Endodermal cell (in vitro differentiated cells): ENCODE measurements at regions not wholly inside any gene's neighbourhood (a gene's known extent, or its start where the extent isn't known, plus 50 kb on each side); places are given as distances from the start of the nearest gene placed in this dataset.

Source experiments
- DNase-seq: peaks from one replicate; pipeline ENCODE4 v3.0.0-alpha.2; 2017
- H3K27ac ChIP-seq: 2 replicates; pipeline ENCODE4 v1.5.1; 2013; ENCODE audit warnings: mild to moderate bottlenecking, low read depth, low read length, moderate library complexity
- H3K27me3 ChIP-seq: 2 replicates; pipeline ENCODE4 v1.6.1; 2013; ENCODE audit warnings: mild to moderate bottlenecking, low read length, moderate library complexity; ENCODE audit not compliant: insufficient read depth, control insufficient read depth, poor library complexity, severe bottlenecking
- H3K36me3 ChIP-seq: 2 replicates; pipeline ENCODE4 v1.7.0; 2013; ENCODE audit warnings: mild to moderate bottlenecking, low read length, moderate library complexity; ENCODE audit not compliant: control insufficient read depth, insufficient read depth
- H3K4me1 ChIP-seq: one replicate; pipeline ENCODE4 v1.7.0; 2013; ENCODE audit warnings: low read length; ENCODE audit not compliant: control insufficient read depth, insufficient read depth
- H3K4me3 ChIP-seq: 2 replicates; pipeline ENCODE4 v1.5.1; 2013; ENCODE audit warnings: mild to moderate bottlenecking, low read length, moderate library complexity
- H3K9ac ChIP-seq: 2 replicates; pipeline ENCODE4 v1.6.1; 2013; ENCODE audit warnings: mild to moderate bottlenecking, low read length, moderate library complexity; ENCODE audit not compliant: poor library complexity, severe bottlenecking; ENCODE audit errors: extremely low read depth
- H3K9me3 ChIP-seq: 2 replicates; pipeline ENCODE4 v1.6.1; 2013; ENCODE audit warnings: mild to moderate bottlenecking, low read length, moderate library complexity; ENCODE audit not compliant: control insufficient read depth
- H3K27ac Mint-ChIP-seq: 2 replicates; pipeline ENCODE4 v1.8.0; 2020; ENCODE audit warnings: mixed read lengths
- H3K27me3 Mint-ChIP-seq: 2 replicates; pipeline ENCODE4 v1.8.0; 2021; ENCODE audit warnings: mild to moderate bottlenecking, mixed read lengths; ENCODE audit not compliant: insufficient read depth
- H3K36me3 Mint-ChIP-seq: 2 replicates; pipeline ENCODE4 v1.8.0; 2020; ENCODE audit warnings: low read depth, mixed read lengths
- H3K4me1 Mint-ChIP-seq: 2 replicates; pipeline ENCODE4 v1.8.0; 2020; ENCODE audit warnings: mixed read lengths
- H3K4me3 Mint-ChIP-seq: 2 replicates; pipeline ENCODE4 v1.8.0; 2020; ENCODE audit warnings: mild to moderate bottlenecking, moderate library complexity, mixed read lengths
- H3K9me3 Mint-ChIP-seq: 2 replicates; pipeline ENCODE4 v1.8.0; 2020; ENCODE audit warnings: mild to moderate bottlenecking, mixed read lengths
- WGBS, 2 experiments: methylation state at CpG; one replicate each; pipeline versions ENCODE4 v1.1.5 to v1.1.7; 2013; ENCODE audit warnings: missing lambda C conversion rate in 2 of 2, mixed read lengths in 1 of 2; ENCODE audit not compliant: insufficient coverage in 1 of 2, insufficient read length in 1 of 2; 5-methylcytosine and 5-hydroxymethylcytosine counted together
- TF ChIP-seq, protein P1 (sequence below): fragments of 200-600 bp; sonication (generic); conservative IDR thresholded peaks from 2 replicates; pipeline ENCODE4 v1.5.0; 2021; ENCODE audit warnings: antibody characterized with exemption, mild to moderate bottlenecking

DNA sequence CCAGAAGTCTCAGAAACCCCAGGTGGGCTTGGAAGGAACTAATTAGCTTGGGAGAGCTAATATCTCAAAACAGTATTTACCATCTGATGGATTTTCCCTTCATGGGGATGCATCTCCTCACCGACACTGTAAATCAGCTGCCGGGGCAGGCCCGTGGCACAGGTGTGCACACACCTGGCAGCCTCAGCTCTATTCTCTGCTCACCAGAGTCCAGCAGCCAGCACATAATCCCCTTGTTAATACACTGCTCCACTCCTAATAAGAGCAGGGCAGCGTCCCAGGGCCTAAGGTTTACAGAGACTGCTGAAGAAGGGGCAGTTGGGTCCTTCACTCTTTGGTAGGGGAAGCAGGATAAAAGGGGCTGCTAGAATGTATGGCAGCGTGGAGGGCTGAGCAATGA, 200.0 kb downstream of the TOMM20 start:
- Histone ChIP-seq H3K4me1 (peaks cover 14% of the 10 kb centered on the region), H3K4me3 (peak overlapping the region; percentile 41), H3K27me3 (no peaks in the 10 kb centered on the region), H3K9me3 (no peaks in the 10 kb centered on the region), H3K27ac (no peak overlapping the region), H3K9ac (no peak overlapping the region), H3K36me3 (no peaks in the 10 kb centered on the region)
- H3K9me3 Mint-ChIP-seq: no peaks in the 10 kb centered on the region
- H3K4me1 Mint-ChIP-seq: peaks cover 35% of the 10 kb centered on the region
- TF ChIP-seq, protein P1, sequence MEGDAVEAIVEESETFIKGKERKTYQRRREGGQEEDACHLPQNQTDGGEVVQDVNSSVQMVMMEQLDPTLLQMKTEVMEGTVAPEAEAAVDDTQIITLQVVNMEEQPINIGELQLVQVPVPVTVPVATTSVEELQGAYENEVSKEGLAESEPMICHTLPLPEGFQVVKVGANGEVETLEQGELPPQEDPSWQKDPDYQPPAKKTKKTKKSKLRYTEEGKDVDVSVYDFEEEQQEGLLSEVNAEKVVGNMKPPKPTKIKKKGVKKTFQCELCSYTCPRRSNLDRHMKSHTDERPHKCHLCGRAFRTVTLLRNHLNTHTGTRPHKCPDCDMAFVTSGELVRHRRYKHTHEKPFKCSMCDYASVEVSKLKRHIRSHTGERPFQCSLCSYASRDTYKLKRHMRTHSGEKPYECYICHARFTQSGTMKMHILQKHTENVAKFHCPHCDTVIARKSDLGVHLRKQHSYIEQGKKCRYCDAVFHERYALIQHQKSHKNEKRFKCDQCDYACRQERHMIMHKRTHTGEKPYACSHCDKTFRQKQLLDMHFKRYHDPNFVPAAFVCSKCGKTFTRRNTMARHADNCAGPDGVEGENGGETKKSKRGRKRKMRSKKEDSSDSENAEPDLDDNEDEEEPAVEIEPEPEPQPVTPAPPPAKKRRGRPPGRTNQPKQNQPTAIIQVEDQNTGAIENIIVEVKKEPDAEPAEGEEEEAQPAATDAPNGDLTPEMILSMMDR: no peak
- no peak for DNase-seq
- H3K27me3 Mint-ChIP-seq: peaks cover 3% of the 10 kb centered on the region
- no peak overlapping the region for H3K4me3 Mint-ChIP-seq
- H3K27ac Mint-ChIP-seq: no peak overlapping the region
- no peaks in the 10 kb centered on the region for H3K36me3 Mint-ChIP-seq
- WGBS, 2 experiments: 84% methylated on average over 5 of the region's 5 CpGs

DNA sequence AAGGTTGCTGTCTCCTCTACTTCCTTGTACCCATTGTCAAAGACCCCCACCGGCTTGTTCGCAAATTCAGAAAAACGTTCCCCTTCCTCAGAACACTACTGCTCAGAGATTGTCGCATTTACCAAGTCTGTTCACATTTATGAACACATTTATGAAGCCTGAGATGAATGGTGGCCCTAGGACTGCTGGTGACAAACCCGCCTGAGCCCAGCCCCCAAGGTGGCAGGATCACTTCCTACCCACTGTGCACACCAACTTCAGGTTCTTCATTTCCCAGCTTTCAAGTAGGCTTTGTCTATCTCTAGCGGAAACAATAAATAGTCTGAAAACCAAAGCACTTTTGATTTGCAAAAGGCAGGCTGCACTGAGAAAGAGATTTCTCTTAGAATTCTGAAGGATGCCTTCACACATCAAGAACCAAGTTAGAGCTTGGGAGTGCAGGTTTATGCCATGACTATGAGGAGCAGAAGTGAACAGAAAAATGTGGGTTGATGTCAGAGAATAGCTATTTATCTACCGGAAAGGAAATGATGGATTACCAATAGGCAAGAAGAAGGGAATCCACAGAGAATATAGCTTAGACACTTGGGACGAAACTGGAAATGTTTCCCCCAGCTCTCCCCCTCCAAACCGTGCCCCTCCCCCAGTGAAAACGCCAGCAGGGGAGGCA, 200.5 kb downstream of the TOMM20 start:
- Histone ChIP-seq H3K27me3 (no peaks in the 10 kb centered on the region), H3K4me1 (peaks cover 14% of the 10 kb centered on the region), H3K36me3 (no peaks in the 10 kb centered on the region), H3K4me3 (peak overlapping the region; percentile 41), H3K9me3 (no peaks in the 10 kb centered on the region), H3K27ac (no peak overlapping the region), H3K9ac (no peak overlapping the region)
- no peaks in the 10 kb centered on the region for H3K9me3 Mint-ChIP-seq
- H3K27ac Mint-ChIP-seq: no peak overlapping the region
- WGBS, 2 experiments: 73 to 94% methylated on average over 3 to 10 of the region's 10 CpGs
- DNase-seq: no peak
- no peaks in the 10 kb centered on the region for H3K36me3 Mint-ChIP-seq
- no peak overlapping the region for H3K4me3 Mint-ChIP-seq
- TF ChIP-seq, protein P1: no peak
- H3K4me1 Mint-ChIP-seq: peaks cover 35% of the 10 kb centered on the region
- H3K27me3 Mint-ChIP-seq: peaks cover 3% of the 10 kb centered on the region

DNA sequence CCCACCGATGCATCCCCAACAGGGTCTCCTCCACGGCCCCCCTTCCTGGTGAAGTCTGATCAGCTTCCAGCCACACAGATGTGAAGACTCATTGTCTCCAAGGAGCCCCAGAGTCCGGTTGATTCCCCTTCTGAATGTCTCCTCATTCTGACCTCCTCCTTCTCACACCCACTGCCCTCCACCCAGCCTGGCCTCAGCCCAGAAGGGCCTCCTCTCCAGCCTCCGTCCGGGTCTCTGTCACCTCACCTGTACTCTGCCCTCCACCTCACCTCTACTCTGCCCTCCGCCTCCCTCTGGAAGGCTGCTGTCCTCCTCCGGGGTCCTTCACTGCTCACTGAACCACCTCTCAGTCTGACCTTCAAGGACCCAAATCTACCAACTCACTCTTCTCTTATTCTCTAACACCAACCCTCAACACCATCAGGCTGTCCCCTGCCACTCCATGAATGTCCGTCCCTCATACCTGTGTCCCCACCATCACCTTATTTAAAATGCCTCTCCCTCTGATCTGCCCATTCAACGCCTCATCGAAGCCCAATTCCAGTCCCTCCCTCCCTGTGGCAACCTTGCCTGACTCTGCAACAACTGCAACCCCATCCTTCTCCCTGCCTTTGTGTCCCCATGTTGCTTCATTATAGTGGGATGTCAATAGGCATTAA, 201.2 kb downstream of the TOMM20 start:
- peak overlapping the region; percentile 14 for H3K27ac Mint-ChIP-seq
- Histone ChIP-seq H3K27ac (no peak overlapping the region), H3K4me1 (peaks cover 14% of the 10 kb centered on the region), H3K36me3 (no peaks in the 10 kb centered on the region), H3K27me3 (no peaks in the 10 kb centered on the region), H3K9ac (no peak overlapping the region), H3K4me3 (no peak overlapping the region), H3K9me3 (no peaks in the 10 kb centered on the region)
- no peaks in the 10 kb centered on the region for H3K36me3 Mint-ChIP-seq
- H3K4me1 Mint-ChIP-seq: peaks cover 34% of the 10 kb centered on the region
- H3K27me3 Mint-ChIP-seq: peaks cover 3% of the 10 kb centered on the region
- no peak overlapping the region for H3K4me3 Mint-ChIP-seq
- TF ChIP-seq, protein P1: no peak
- DNase-seq: no peak
- 92 to 96% methylated on average over 3 to 10 of the region's 10 CpGs for WGBS, 2 experiments
- H3K9me3 Mint-ChIP-seq: no peaks in the 10 kb centered on the region
